ENCODE measurements at regions not wholly inside any gene's neighbourhood (a gene's known extent, or its start where the extent isn't known, plus 50 kb on each side); places are given as distances from the start of the nearest gene placed in this dataset.

- no peak overlapping the region for H3K4me3 ChIP-seq
- DNase-seq, result no peak
- H3K27ac ChIP-seq, result no peak overlapping the region
- TF ChIP-seq POLR2AphosphoS5 (IDR thresholded peaks at IDR 0.05) (no peak), POLR2A (IDR thresholded peaks at IDR 0.05) (no peak), CTCF (IDR thresholded peaks at IDR 0.05 in 8 of 11, conservative IDR thresholded peaks at IDR 0.05 in 3 of 11) (no peak)
- no peaks in the 10 kb centered on the region for H3K27me3 ChIP-seq (replicated peaks in 1 of 7)
- H3K9me3 ChIP-seq, result peaks cover 0 to 12% (median 6%) of the 10 kb centered on the region in 8 donors
- intact Hi-C loops (cut with DNase I; ENCODE audit: low total_unique reads), result no loop called here
- 94 to 100% (median 95%) methylated on average over 1 of the region's 1 CpG for WGBS, 5 donors
- no peaks in the 10 kb centered on the region for H3K36me3 ChIP-seq
- H3K4me1 ChIP-seq, result no peaks in the 10 kb centered on the region
These were observed 227.8 kb upstream of the P2RY1 start for GRCh38 chr3:152607179-152607578.

- no peaks in the 10 kb centered on the region for H3K36me3 ChIP-seq
- H3K27ac ChIP-seq, result no peak overlapping the region
- TF ChIP-seq POLR2A (IDR thresholded peaks at IDR 0.05) (no peak), CTCF (IDR thresholded peaks at IDR 0.05 in 8 of 11, conservative IDR thresholded peaks at IDR 0.05 in 3 of 11) (no peak), POLR2AphosphoS5 (IDR thresholded peaks at IDR 0.05) (no peak)
- no peak overlapping the region for H3K4me3 ChIP-seq
- H3K4me1 ChIP-seq, result no peaks in the 10 kb centered on the region
- DNase-seq, result no peak
- peaks cover 0 to 7% (median 4%) of the 10 kb centered on the region in 8 donors for H3K9me3 ChIP-seq
- 84 to 95% (median 90%) methylated on average over 8 of the region's 8 CpGs for WGBS, 5 donors
- intact Hi-C loops (cut with DNase I; ENCODE audit: low total_unique reads), result no loop called here
- no peaks in the 10 kb centered on the region for H3K27me3 ChIP-seq (replicated peaks in 1 of 7)
These were observed 226.0 kb upstream of the P2RY1 start for GRCh38 chr3:152608696-152609594.

GRCh38 chr3:152609891-152610290 lies 225.0 kb upstream of the P2RY1 start:
- no peaks in the 10 kb centered on the region for H3K27me3 ChIP-seq (replicated peaks in 1 of 7)
- no peak for DNase-seq
- no peak for TF ChIP-seq CTCF (IDR thresholded peaks at IDR 0.05 in 8 of 11, conservative IDR thresholded peaks at IDR 0.05 in 3 of 11)
- no peak for TF ChIP-seq POLR2A (IDR thresholded peaks at IDR 0.05)
- TF ChIP-seq POLR2AphosphoS5 (IDR thresholded peaks at IDR 0.05), result no peak
- no peaks in the 10 kb centered on the region for H3K9me3 ChIP-seq
- no peak overlapping the region for H3K4me3 ChIP-seq
- H3K27ac ChIP-seq, result no peak overlapping the region
- no peaks in the 10 kb centered on the region for H3K4me1 ChIP-seq
- H3K36me3 ChIP-seq, result no peaks in the 10 kb centered on the region
- intact Hi-C loops (cut with DNase I; ENCODE audit: low total_unique reads), result no loop called here

GRCh38 chr3:152610622-152611021 lies 224.3 kb upstream of the P2RY1 start:
- TF ChIP-seq POLR2AphosphoS5 (IDR thresholded peaks at IDR 0.05) (no peak), POLR2A (IDR thresholded peaks at IDR 0.05) (no peak), CTCF (IDR thresholded peaks at IDR 0.05 in 8 of 11, conservative IDR thresholded peaks at IDR 0.05 in 3 of 11) (no peak)
- intact Hi-C loops (cut with DNase I; ENCODE audit: low total_unique reads), result no loop called here
- no peaks in the 10 kb centered on the region for H3K27me3 ChIP-seq (replicated peaks in 1 of 7)
- H3K9me3 ChIP-seq, result no peaks in the 10 kb centered on the region
- H3K36me3 ChIP-seq, result no peaks in the 10 kb centered on the region
- 86 to 93% (median 91%) methylated on average over 6 of the region's 6 CpGs for WGBS, 5 donors
- no peaks in the 10 kb centered on the region for H3K4me1 ChIP-seq
- H3K27ac ChIP-seq, result no peak overlapping the region
- no peak for DNase-seq
- H3K4me3 ChIP-seq, result no peak overlapping the region
